WI38 (cell line): ENCODE measurements at regions not wholly inside any gene's neighbourhood (a gene's known extent, or its start where the extent isn't known, plus 50 kb on each side); places are given as distances from the start of the nearest gene placed in this dataset.
"Not testable (repeated sequence)": the region's sequence is repeated elsewhere in the genome, so short reads cannot be mapped to it uniquely, and the experiment has no call there.

Experiments used
- H3K4me3 ChIP-seq: 2 replicates; pipeline ENCODE4 v1.5.1; 2011; ENCODE audit warnings: low read depth, mild to moderate bottlenecking, control low read depth, low read length

DNA sequence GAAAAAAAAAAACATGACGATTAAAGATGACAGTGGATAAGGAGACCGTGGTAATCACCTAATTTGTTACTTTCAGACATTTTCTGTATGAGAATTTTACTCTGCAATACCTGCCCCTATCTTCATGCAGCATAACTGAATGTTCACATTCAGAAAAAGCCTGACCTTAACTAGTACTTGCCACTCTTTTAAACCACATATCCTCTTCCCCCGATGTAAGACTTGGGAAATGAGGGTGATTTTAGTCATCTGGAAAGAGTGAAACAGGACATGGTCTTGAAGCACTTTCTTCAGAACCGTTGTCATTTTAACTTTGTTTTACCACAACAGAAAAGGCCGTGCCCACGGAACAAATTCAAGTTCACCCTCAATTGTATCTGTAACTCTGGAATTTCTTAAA is 318.5 kb downstream of the BCL2L11 start:
- not testable (repeated sequence) for H3K4me3 ChIP-seq

- H3K4me3 ChIP-seq = not testable (repeated sequence)
Measured at GRCh38 chr2:111441614-111442013, 320.9 kb downstream of the BCL2L11 start.

- H3K4me3 ChIP-seq = not testable (repeated sequence)
Measured at GRCh38 chr2:111442767-111443454, 322.2 kb downstream of the BCL2L11 start.

DNA sequence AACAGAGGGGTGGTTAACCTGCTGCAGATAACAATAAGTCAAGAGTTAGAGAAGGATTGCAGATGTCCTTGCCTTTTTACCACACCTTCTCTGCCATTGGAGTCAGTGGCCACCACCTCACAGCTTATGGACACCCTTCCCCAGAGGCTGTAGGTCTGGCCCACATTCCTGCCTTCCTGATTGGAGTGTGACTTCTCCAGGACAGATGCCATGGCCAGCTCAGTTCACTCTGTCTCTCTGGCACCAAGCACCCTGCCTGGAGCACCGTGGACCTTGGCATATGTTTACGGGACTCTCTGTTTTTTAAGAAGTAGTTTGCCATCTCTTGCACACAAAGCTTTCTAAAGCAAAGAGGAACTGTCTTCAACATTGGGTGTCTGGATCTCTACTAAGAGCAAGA is 323.8 kb downstream of the BCL2L11 start:
- not testable (repeated sequence) for H3K4me3 ChIP-seq

GRCh38 chr2:111445191-111445929 is 324.6 kb downstream of the BCL2L11 start:
- not testable (repeated sequence) for H3K4me3 ChIP-seq

DNA sequence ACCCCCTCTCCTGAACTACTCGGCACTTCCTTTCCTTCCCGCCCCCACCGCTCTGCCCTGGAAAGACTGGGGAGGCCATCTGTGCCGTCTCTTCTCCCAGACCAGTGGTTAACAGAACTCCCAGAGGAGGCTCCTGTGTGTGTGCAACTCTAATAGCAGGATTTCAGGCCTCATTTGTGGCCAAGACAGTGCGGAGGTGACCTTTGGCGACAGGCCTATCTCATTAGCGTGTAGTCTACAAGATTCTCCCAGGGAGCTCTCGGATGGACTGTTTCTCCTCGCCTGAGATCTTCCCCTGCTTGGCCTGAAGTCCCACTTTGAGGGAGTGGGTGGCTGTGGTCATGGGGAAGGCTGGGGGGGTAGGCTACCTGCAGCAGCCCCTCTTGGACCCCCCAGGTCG is 325.2 kb downstream of the BCL2L11 start:
- not testable (repeated sequence) for H3K4me3 ChIP-seq

DNA sequence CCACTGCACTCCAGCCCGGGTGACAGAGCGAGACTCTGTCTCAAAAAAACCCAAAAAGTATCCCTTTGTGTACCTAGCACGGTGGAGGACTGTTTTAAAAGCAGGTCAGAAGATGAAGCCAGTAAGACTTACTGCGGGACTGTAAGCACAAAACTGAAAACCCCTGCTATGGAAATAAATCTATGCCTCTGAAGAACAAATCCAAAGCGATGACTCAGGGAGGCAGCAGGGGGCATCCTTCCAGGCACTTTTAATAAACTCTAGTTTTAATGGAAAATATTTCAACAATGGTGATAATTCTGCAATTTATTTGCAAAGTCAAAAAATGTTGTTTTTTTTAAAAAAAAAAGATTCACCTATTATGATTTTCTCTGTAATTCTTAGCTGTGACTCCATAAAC is 326.8 kb downstream of the BCL2L11 start:
- not testable (repeated sequence) for H3K4me3 ChIP-seq

GRCh38 chr2:111448796-111449195 is 328.1 kb downstream of the BCL2L11 start:
- H3K4me3 ChIP-seq = not testable (repeated sequence)

GRCh38 chr2:111450526-111450925 is 329.8 kb downstream of the BCL2L11 start:
- not testable (repeated sequence) for H3K4me3 ChIP-seq

DNA sequence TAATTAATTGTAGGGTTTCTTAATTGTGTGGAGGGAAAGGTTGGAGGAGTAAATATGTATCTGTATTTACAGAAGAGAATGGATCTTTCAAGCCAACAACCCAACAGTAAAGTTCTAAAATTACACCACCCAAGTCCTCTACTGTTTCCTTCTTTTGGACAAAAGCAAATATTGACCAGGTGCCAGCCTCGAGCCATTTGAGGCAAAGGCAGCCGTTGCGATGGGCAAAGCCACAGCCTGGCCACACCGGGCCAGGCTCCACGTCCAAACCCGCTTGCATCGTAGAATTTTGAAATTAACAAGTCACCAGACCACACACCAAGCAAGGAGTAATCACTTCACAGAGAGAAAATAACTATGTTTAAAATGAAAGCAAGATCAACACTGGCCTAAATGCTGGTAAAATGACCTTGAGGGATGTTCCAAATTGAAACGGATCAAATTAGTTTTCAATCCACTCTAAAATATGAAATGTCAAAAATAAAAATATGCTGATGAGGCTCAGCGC is 331.0 kb downstream of the BCL2L11 start:
- 0 out of 2 replicates have a peak overlapping the region, but pooled peaks have one; percentile 8 for H3K4me3 ChIP-seq

- not testable (repeated sequence) for H3K4me3 ChIP-seq
Measured at GRCh38 chr2:111452208-111452607, 331.5 kb downstream of the BCL2L11 start.

GRCh38 chr2:111453308-111453707 is 332.6 kb downstream of the BCL2L11 start:
- H3K4me3 ChIP-seq = not testable (repeated sequence)

DNA sequence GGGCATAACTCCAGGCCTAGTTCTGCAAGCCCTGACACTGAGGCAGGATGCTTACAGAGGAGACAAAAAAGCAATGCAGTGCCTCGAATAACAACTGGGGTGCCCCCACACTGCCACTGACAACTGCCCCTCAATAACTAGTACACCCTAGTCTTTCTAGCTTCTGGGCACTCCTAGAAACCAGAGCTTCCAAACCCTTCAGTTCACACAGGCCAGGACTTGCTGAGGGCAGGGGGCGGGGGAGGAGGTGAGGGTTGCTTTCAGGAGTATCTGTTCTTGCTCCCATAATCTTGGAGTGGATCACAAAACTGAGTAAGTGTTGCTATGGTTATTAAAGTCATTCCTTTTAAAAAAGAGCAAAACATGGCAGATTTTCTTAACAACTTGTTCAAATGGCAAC is 333.1 kb downstream of the BCL2L11 start:
- H3K4me3 ChIP-seq = not testable (repeated sequence)

GRCh38 chr2:111454404-111454803 is 333.7 kb downstream of the BCL2L11 start:
- not testable (repeated sequence) for H3K4me3 ChIP-seq

DNA sequence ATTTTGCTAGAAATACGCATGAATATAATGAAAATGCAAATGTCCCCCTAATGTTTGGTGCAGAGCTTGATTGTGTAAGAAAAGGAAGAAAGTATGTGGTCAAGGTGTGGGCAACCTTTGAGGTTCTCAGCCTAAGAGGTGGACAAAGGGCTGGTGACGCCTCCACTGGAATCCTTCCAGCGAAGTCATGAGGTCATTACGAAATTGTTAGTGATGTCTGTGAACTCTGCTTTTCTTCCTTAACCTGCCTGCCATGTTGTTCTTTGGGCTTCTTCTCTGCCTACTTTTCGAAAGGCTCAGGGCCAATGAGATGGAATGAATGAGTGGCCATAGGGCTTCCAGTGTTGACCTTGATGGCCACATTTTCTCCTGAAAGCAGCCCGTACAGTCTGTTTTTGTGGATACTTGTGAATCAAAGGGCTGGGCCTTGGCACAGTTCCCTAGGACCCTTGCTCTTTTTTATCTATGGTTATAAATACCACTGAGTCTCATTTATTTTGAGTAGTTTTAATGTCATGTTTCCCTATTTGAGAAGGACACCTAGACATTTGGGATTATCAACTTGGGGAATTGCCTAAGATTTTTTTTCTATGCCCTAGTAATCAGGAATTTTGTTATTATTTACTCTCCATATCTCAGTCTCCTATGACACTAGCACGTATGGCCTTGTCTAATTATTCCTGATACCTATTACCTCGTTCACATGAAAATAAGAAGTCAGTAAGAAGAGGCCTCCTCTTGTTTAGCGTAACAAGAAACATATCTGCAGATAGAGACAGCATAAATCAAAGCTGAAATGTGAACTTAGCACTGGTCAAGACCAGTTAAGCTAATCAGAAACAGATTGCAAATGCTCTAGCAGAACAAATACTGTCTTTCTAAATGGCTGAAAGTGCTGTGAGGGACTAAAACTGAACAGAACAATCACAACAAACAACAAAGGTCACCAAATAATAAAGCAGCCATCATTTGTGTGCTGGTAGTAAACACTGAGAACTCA is 334.6 kb downstream of the BCL2L11 start:
- H3K4me3 ChIP-seq = not testable (repeated sequence)

DNA sequence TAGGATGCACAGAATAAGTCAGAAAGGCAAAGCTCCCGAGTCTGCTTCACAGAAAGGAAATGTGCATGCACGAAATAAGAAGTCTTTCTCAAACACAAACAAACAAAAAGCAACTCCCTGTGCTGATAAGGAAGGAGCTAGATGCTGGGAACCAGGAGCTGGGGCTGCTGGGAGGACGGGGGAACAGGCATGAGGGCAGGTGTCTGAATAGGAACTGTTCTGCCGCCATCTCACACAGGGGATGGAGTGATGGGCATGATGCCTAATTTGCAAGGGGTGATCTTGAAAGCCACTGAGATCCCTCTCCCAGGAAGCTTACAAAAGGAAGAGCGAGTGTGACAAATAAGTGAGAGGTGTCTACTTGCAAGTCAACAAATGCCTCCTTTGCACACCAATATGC is 336.5 kb downstream of the BCL2L11 start:
- not testable (repeated sequence) for H3K4me3 ChIP-seq

DNA sequence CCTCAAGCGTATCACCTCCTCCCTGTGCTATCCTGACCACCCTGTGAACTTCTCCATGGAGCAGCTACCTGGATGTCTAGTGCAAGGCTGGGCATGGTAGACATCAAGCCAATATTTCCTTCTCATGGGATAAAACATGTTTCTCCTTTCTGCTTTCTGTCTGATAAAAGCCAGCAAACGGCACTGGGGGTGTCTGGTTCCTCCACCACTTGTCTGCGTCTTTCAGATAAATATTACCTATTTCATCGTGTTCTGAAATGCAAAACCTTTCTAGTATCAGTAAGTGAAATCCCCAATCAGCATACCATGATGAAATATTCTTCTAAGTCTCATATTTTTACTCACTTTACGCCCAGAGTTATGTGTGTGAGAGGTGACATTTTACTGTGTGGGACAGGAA is 340.2 kb downstream of the BCL2L11 start:
- H3K4me3 ChIP-seq = not testable (repeated sequence)

GRCh38 chr2:111461831-111462230 is 341.1 kb downstream of the BCL2L11 start:
- H3K4me3 ChIP-seq = not testable (repeated sequence)

- H3K4me3 ChIP-seq = not testable (repeated sequence)
Measured at GRCh38 chr2:111462572-111462971, 341.9 kb downstream of the BCL2L11 start.

DNA sequence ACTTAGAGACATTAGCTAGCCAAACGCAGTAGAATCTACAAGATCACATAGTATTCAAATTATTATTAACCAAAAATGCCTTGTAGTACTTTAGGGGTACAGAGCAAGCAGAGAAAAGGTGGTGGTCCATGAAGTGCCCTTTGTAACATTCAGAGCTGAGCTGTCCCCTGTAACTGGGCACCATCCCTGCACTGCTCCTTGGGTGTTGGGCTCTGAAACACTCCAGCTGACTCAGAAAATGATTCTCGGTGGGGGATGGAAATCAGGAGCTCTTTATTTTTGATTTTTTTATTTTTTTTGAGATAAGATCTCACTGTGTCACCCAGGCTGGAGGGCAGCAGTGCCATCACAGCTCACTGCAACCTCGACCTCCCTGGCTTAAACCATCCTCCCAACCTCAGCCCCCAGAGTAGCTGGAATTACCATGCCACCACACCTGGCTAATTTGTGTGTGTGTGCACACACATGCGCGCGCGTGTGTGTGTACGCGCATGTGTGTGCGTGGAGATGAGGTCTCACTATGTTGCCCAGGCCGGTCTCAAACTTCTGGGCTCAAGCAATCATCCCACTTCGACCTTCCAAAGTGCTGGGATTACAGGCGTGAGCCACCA is 342.6 kb downstream of the BCL2L11 start:
- H3K4me3 ChIP-seq = not testable (repeated sequence)
